DND-41 (cell line): ENCODE measurements at regions not wholly inside any gene's neighbourhood (a gene's known extent, or its start where the extent isn't known, plus 50 kb on each side); places are given as distances from the start of the nearest gene placed in this dataset.

Experiments used
- ATAC-seq: fragments of 200-7000 bp; cut with Tn5 transposase; 3 replicates; pipeline ENCODE4 v1.9.1; 2021; ENCODE audit warnings: low read depth; ENCODE audit not compliant: insufficient read depth
- DNase-seq: peaks from one replicate; pipeline ENCODE4 v3.0.0-alpha.2; 2020
- H2AFZ ChIP-seq: 2 replicates; pipeline ENCODE4 v1.6.0; 2012; ENCODE audit warnings: low read depth, low read length
- H3K27ac ChIP-seq: 2 replicates; pipeline ENCODE4 v1.5.1; 2012; ENCODE audit warnings: low read length, inconsistent platforms
- H3K27me3 ChIP-seq: fragments of 200-600 bp; sonication (generic); 2 replicates; pipeline ENCODE4 v1.6.0; 2012; ENCODE audit warnings: low read length, mild to moderate bottlenecking, inconsistent platforms; ENCODE audit not compliant: insufficient read depth, poor library complexity
- H3K36me3 ChIP-seq: 2 replicates; pipeline ENCODE4 v1.5.1; 2012; ENCODE audit warnings: low read length, inconsistent platforms; ENCODE audit not compliant: insufficient read depth
- H3K4me1 ChIP-seq: 2 replicates; pipeline ENCODE4 v1.5.1; 2012; ENCODE audit warnings: mild to moderate bottlenecking, low read length; ENCODE audit not compliant: insufficient read depth
- H3K4me2 ChIP-seq: 2 replicates; pipeline ENCODE4 v1.6.0; 2012; ENCODE audit warnings: mild to moderate bottlenecking, moderate library complexity, low read length, inconsistent platforms; ENCODE audit not compliant: insufficient read depth
- H3K4me3 ChIP-seq, 2 experiments: fragments of 200-600 bp in 1 of 2; shearing (Covaris generic) in 1 of 2; 2 replicates each; pipeline ENCODE4 v1.5.1; 2012 to 2016; ENCODE audit warnings: inconsistent platforms in 2 of 2, low read length in 2 of 2, mild to moderate bottlenecking in 2 of 2, low read depth in 1 of 2, moderate library complexity in 1 of 2
- H3K79me2 ChIP-seq: 2 replicates; pipeline ENCODE4 v1.6.0; 2012; ENCODE audit warnings: low read length, inconsistent platforms; ENCODE audit not compliant: insufficient read depth
- H3K9ac ChIP-seq: 2 replicates; pipeline ENCODE4 v1.6.0; 2012; ENCODE audit warnings: low read depth, mild to moderate bottlenecking, inconsistent platforms, low read length, moderate library complexity
- H3K9me3 ChIP-seq: 2 replicates; pipeline ENCODE4 v1.5.1; 2012; ENCODE audit warnings: low read length, moderate library complexity, mild to moderate bottlenecking, inconsistent platforms; ENCODE audit not compliant: insufficient read depth, severe bottlenecking
- H4K20me1 ChIP-seq: 2 replicates; pipeline ENCODE4 v1.6.0; 2012; ENCODE audit warnings: low read length; ENCODE audit not compliant: insufficient read depth
- EZH2 ChIP-seq: IDR thresholded peaks from 3 replicates; pipeline ENCODE4 v1.6.1; 2012; ENCODE audit warnings: borderline replicate concordance, low read depth, mild to moderate bottlenecking, moderate library complexity, low read length, inconsistent platforms; ENCODE audit not compliant: severe bottlenecking
- TF ChIP-seq, protein P1 (sequence below): IDR thresholded peaks from 2 replicates; pipeline ENCODE4 v1.5.1; 2012; ENCODE audit warnings: borderline replicate concordance, low read length, moderate library complexity, mild to moderate bottlenecking; ENCODE audit not compliant: poor library complexity, severe bottlenecking; ENCODE audit errors: extremely low read depth

DNA sequence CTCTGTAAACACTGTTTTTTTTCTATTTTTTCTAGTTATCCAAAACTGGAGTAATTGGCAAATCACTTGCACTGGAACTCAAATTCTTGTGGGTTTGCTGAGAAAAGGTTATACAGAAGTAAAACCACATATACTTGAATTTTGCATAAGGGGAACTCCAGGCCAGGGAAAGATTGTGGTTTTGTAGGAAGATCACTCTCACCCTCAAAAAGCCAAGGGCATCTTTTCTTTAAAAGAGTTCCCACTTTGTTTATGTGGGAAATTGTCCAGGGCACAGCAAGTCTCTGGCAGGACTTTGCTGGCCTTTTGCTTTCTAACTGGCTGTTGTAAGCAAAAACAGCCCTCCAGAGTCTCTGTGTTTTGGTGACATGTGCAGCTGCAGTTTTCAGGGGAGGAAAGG, 340.3 kb upstream of the RBMS3 start:
- Histone ChIP-seq H3K27me3 (no peaks in the 10 kb centered on the region), H3K4me1 (peaks cover 17% of the 10 kb centered on the region), H3K9ac (no peak overlapping the region), H2AFZ (no peak overlapping the region), H4K20me1 (no peaks in the 10 kb centered on the region), H3K4me2 (no peak overlapping the region), H3K36me3 (no peaks in the 10 kb centered on the region), H3K9me3 (no peaks in the 10 kb centered on the region), H3K79me2 (no peaks in the 10 kb centered on the region), H3K27ac (no peak overlapping the region), H3K4me3 (no peak overlapping the region)
- no peak for ATAC-seq
- no peak for DNase-seq
- no peak for TF ChIP-seq EZH2
- TF ChIP-seq, protein P1, sequence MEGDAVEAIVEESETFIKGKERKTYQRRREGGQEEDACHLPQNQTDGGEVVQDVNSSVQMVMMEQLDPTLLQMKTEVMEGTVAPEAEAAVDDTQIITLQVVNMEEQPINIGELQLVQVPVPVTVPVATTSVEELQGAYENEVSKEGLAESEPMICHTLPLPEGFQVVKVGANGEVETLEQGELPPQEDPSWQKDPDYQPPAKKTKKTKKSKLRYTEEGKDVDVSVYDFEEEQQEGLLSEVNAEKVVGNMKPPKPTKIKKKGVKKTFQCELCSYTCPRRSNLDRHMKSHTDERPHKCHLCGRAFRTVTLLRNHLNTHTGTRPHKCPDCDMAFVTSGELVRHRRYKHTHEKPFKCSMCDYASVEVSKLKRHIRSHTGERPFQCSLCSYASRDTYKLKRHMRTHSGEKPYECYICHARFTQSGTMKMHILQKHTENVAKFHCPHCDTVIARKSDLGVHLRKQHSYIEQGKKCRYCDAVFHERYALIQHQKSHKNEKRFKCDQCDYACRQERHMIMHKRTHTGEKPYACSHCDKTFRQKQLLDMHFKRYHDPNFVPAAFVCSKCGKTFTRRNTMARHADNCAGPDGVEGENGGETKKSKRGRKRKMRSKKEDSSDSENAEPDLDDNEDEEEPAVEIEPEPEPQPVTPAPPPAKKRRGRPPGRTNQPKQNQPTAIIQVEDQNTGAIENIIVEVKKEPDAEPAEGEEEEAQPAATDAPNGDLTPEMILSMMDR = no peak

DNA sequence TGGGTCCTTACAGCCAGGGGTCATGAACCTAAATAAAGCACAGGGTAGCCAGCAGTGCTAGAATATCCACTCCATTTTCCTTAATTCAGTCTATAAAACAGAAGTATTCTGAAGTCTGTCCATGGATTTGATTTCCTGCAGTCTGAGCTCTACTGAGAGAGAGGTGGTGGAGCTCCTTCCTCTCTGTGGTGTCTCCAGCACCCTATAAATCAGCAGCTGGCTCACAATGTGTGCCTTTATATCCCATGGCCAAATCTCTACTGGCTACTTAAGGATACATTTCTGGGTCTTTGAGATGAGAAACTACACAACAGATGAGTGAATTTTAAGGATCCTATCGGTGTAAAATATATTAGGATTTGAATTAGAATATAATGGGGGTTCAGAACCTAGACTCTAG, 339.9 kb upstream of the RBMS3 start:
- Histone ChIP-seq H3K9me3 (no peaks in the 10 kb centered on the region), H3K4me3 (no peak overlapping the region), H3K27ac (no peak overlapping the region), H3K4me2 (no peak overlapping the region), H3K79me2 (no peaks in the 10 kb centered on the region), H3K27me3 (no peaks in the 10 kb centered on the region), H3K9ac (no peak overlapping the region), H2AFZ (no peak overlapping the region), H3K4me1 (peaks cover 17% of the 10 kb centered on the region), H4K20me1 (no peaks in the 10 kb centered on the region), H3K36me3 (no peaks in the 10 kb centered on the region)
- ATAC-seq = no peak
- TF ChIP-seq, protein P1 = no peak
- TF ChIP-seq EZH2 = no peak
- no peak for DNase-seq

DNA sequence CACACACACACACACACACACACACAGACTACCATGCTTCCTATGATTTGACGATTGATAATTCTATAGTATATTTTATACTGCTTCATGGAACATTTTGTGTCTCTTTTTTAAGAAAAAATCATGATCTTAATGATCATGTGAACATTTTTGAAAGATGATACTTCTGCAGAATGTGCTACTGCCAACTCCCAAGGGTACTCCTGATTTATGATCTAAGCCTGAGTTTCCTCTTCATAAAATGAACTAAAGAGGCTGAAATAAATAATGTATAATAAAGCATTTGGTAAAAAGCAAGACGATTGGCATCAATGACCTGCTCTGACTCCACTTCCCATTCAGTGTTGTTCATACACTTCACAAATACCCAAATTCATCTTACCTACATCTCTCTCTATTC, 333.8 kb upstream of the RBMS3 start:
- Histone ChIP-seq H3K36me3 (no peaks in the 10 kb centered on the region), H3K4me2 (no peak overlapping the region), H3K4me3 (no peak overlapping the region), H4K20me1 (no peaks in the 10 kb centered on the region), H3K9me3 (no peaks in the 10 kb centered on the region), H3K79me2 (no peaks in the 10 kb centered on the region), H3K4me1 (no peaks in the 10 kb centered on the region), H3K27me3 (no peaks in the 10 kb centered on the region), H3K27ac (no peak overlapping the region), H2AFZ (no peak overlapping the region), H3K9ac (no peak overlapping the region)
- no peak for DNase-seq
- TF ChIP-seq EZH2 = no peak
- TF ChIP-seq, protein P1 = no peak
- no peak for ATAC-seq

DNA sequence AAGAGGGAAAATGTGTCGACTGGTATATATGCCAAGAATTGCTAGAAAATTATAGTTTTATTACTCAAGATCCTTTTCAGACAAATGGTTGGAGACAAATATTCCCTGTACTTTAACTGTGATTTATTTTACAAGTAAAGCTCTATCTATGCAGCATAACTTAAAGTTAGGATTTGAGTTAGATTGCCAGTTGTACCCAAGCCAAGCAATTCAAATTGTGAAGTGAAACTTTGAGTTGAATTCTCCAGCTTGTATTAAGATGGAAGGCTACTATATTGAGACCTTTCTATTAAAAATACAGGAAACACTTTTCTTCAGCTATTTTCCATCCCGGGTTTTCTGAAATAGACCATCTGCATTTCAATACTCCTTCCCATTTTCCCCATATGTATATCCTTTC, 333.1 kb upstream of the RBMS3 start:
- no peaks in the 10 kb centered on the region for H3K9me3 ChIP-seq
- H3K4me1 ChIP-seq = no peaks in the 10 kb centered on the region
- H4K20me1 ChIP-seq = no peaks in the 10 kb centered on the region
- no peak overlapping the region for H3K9ac ChIP-seq
- H3K4me2 ChIP-seq = no peak overlapping the region
- no peak overlapping the region for H3K27ac ChIP-seq
- DNase-seq = no peak
- H3K4me3 ChIP-seq = no peak overlapping the region
- TF ChIP-seq, protein P1 = no peak
- no peak for TF ChIP-seq EZH2
- ATAC-seq = no peak
- no peaks in the 10 kb centered on the region for H3K79me2 ChIP-seq
- no peaks in the 10 kb centered on the region for H3K36me3 ChIP-seq
- H3K27me3 ChIP-seq = no peaks in the 10 kb centered on the region
- H2AFZ ChIP-seq = no peak overlapping the region
